HepG2 (cell line): ENCODE measurements at regions not wholly inside any gene's neighbourhood (a gene's known extent, or its start where the extent isn't known, plus 50 kb on each side); places are given as distances from the start of the nearest gene placed in this dataset.

Experiments used
- NR2F1 ChIP-seq, 2 experiments: fragments of 450-650 bp in 1 of 2; formaldehyde crosslinking in 1 of 2; IDR thresholded peaks; 2 replicates each; pipeline versions ENCODE4 v1.5.0 to v1.6.1; 2016 to 2020; ENCODE audit warnings: mild to moderate bottlenecking in 1 of 2, missing compliant biosample characterization in 1 of 2, missing genetic modification reagents in 1 of 2, moderate library complexity in 1 of 2
- RAD51 ChIP-seq: fragments of 450-650 bp; IDR thresholded peaks from 2 replicates; pipeline ENCODE4 v1.6.1; 2016; ENCODE audit warnings: borderline replicate concordance
- TAF1 ChIP-seq: sonication (generic); formaldehyde crosslinking; IDR thresholded peaks from 2 replicates; pipeline ENCODE4 v1.4.0; 2020; ENCODE audit warnings: missing genetic modification reagents
- TF ChIP-seq, protein P1 (sequence below): sonication (generic); formaldehyde crosslinking; IDR thresholded peaks from 2 replicates; pipeline ENCODE4 v1.5.0; 2020; ENCODE audit warnings: mild to moderate bottlenecking, missing genetic modification reagents, moderate library complexity

DNA sequence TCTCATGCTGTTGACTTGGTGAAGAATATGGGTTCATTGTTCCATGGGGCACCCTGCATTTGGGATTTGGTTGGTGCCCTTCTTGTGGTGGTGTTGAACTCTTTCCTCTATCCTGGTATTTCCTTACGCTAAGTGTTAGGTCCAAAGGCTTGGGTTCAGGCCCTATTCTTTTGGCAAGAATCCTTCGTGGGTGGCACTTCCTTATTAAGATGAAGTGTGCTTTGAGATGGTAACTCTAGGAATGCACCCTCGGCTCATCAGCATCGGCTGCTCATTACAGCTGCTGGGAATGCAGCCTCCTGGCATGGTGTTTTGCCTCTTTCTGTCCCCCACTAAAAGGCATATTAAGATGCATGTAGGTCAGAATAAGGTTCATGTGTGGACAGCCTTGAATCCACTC is 380.7 kb downstream of the RPS24 start:
- no peak for TF ChIP-seq RAD51
- TF ChIP-seq NR2F1 (CRISPR knock-in tag; IDR thresholded peaks at IDR 0.05) = no peak
- TF ChIP-seq, protein P1, sequence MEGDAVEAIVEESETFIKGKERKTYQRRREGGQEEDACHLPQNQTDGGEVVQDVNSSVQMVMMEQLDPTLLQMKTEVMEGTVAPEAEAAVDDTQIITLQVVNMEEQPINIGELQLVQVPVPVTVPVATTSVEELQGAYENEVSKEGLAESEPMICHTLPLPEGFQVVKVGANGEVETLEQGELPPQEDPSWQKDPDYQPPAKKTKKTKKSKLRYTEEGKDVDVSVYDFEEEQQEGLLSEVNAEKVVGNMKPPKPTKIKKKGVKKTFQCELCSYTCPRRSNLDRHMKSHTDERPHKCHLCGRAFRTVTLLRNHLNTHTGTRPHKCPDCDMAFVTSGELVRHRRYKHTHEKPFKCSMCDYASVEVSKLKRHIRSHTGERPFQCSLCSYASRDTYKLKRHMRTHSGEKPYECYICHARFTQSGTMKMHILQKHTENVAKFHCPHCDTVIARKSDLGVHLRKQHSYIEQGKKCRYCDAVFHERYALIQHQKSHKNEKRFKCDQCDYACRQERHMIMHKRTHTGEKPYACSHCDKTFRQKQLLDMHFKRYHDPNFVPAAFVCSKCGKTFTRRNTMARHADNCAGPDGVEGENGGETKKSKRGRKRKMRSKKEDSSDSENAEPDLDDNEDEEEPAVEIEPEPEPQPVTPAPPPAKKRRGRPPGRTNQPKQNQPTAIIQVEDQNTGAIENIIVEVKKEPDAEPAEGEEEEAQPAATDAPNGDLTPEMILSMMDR = no peak
- TF ChIP-seq TAF1 (CRISPR knock-in tag) = no peak
